ENCODE measurements at regions not wholly inside any gene's neighbourhood (a gene's known extent, or its start where the extent isn't known, plus 50 kb on each side); places are given as distances from the start of the nearest gene placed in this dataset.
A peak's percentile ranks its signal among the peaks of the same experiment; 100 is the strongest.
"Not testable (repeated sequence)": the region's sequence is repeated elsewhere in the genome, so short reads cannot be mapped to it uniquely, and the experiment has no call there.

DNA sequence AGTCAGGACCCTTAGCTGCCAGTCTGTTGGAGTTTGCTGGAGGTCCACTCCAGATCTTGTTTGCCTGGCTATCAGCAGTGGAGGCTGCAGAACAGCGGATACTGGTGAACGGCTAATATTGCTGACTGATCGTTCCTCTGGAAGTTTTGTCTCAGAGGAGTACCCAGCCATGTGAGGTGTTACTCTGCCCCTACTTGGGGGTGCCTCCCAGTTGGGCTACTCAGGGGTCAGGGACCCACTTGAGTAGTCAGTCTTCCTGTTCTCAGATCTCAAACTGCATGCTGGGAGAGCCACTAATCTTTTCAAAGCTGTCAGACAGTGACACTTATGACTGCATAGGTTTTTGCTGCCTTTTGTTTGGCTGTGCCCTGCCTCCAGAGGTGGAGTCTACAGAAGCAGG, 160.5 kb downstream of the OR4A47 start:
- H3K4me3 ChIP-seq; H3K27me3 ChIP-seq (ENCODE audit: insufficient read depth in 3 of 3, low read length in 2 of 3); H3K27ac ChIP-seq; DNase-seq; intact Hi-C loops (cut with DNase I); H3K4me1 ChIP-seq; ATAC-seq; H3K36me3 ChIP-seq (ENCODE audit: insufficient read depth in 1 of 2, low read depth in 1 of 2); H3K9me3 ChIP-seq: not testable (repeated sequence)
- 85 to 94% (median 85%) methylated on average over 3 of the region's 3 CpGs for WGBS, 3 donors

DNA sequence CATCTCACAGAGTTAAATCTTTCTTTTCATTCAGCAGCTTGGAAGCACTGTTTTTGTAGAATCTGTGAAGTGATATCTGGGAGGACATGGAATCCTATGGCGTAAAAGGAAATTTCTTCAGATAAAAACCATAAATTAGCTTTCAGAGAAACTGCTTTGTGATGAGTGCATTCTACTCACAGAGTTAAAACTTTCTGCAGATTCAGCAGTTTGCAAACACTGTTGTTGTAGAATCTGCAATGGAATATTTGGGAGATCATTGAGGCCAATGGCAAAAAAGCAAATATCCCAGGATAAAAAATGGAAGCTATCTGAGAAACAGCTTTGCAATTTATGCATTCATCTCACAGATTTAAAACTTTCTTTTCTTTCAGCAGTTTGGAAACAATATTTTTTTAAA, 180.6 kb downstream of the OR4A47 start:
- Histone ChIP-seq H3K27me3 (ENCODE audit: insufficient read depth in 3 of 3, low read length in 2 of 3) (no peaks in the 10 kb centered on the region), H3K9me3 (peaks cover 25% of the 10 kb centered on the region), H3K27ac (no peak overlapping the region), H3K4me3 (no peak overlapping the region), H3K36me3 (ENCODE audit: insufficient read depth in 1 of 2, low read depth in 1 of 2) (no peaks in the 10 kb centered on the region), H3K4me1 (no peaks in the 10 kb centered on the region)
- DNase-seq (no peak), ATAC-seq (no peak)
- intact Hi-C loops (cut with DNase I): no loop called here
- 70 to 84% (median 75%) methylated on average over 1 of the region's 1 CpG for WGBS, 3 donors
- TF ChIP-seq, protein P1, sequence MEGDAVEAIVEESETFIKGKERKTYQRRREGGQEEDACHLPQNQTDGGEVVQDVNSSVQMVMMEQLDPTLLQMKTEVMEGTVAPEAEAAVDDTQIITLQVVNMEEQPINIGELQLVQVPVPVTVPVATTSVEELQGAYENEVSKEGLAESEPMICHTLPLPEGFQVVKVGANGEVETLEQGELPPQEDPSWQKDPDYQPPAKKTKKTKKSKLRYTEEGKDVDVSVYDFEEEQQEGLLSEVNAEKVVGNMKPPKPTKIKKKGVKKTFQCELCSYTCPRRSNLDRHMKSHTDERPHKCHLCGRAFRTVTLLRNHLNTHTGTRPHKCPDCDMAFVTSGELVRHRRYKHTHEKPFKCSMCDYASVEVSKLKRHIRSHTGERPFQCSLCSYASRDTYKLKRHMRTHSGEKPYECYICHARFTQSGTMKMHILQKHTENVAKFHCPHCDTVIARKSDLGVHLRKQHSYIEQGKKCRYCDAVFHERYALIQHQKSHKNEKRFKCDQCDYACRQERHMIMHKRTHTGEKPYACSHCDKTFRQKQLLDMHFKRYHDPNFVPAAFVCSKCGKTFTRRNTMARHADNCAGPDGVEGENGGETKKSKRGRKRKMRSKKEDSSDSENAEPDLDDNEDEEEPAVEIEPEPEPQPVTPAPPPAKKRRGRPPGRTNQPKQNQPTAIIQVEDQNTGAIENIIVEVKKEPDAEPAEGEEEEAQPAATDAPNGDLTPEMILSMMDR (IDR thresholded peaks at IDR 0.05): no peak

DNA sequence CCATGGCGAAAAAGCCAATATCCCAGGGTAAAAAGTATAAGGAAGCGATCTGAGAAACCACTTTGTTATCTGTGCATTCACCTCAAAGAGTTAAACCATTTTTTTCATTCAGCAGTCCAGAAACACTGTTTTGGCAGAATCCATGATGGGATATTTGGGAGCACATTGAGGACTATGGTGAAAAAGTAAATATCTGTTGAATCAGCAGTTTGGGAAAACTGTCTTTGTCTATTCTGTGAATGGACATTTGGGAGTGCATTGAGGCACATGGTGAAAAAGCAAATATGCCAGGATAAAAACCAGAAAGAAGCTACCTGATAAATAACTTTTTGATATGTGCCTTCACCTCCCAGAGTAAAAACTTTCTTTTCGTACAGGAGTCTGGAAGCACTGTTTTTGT, 187.4 kb downstream of the OR4A47 start:
- intact Hi-C loops (cut with DNase I): no loop called here
- Histone ChIP-seq H3K27ac (no peak overlapping the region), H3K4me1 (no peaks in the 10 kb centered on the region), H3K9me3 (peaks cover 10% of the 10 kb centered on the region), H3K4me3 (no peak overlapping the region), H3K36me3 (ENCODE audit: insufficient read depth in 1 of 2, low read depth in 1 of 2) (no peaks in the 10 kb centered on the region), H3K27me3 (ENCODE audit: insufficient read depth in 3 of 3, low read length in 2 of 3) (no peaks in the 10 kb centered on the region)
- TF ChIP-seq, protein P1 (IDR thresholded peaks at IDR 0.05): no peak
- no peak for ATAC-seq
- no peak for DNase-seq
- 69 to 83% (median 78%) methylated on average over 3 of the region's 3 CpGs for WGBS, 3 donors

- Histone ChIP-seq H3K27ac (no peak overlapping the region), H3K27me3 (ENCODE audit: insufficient read depth in 3 of 3, low read length in 2 of 3) (no peaks in the 10 kb centered on the region), H3K36me3 (ENCODE audit: insufficient read depth in 1 of 2, low read depth in 1 of 2) (no peaks in the 10 kb centered on the region), H3K4me1 (no peaks in the 10 kb centered on the region), H3K4me3 (no peak overlapping the region), H3K9me3 (peaks cover 9% of the 10 kb centered on the region)
- no peak for ATAC-seq
- intact Hi-C loops (cut with DNase I): no loop called here
- 45 to 49% (median 47%) methylated on average over 5 of the region's 5 CpGs for WGBS, 3 donors
- TF ChIP-seq, protein P1 (IDR thresholded peaks at IDR 0.05): no peak
- DNase-seq: peak in 1 of 2 donors; percentile 9
Measured at GRCh38 chr11:48683226-48683720, 194.7 kb downstream of the OR4A47 start.

- peak in 1 of 2 donors; percentile 21 for DNase-seq
- H3K36me3 ChIP-seq (ENCODE audit: insufficient read depth in 1 of 2, low read depth in 1 of 2); H3K27ac ChIP-seq; H3K27me3 ChIP-seq (ENCODE audit: insufficient read depth in 3 of 3, low read length in 2 of 3); intact Hi-C loops (cut with DNase I); H3K4me3 ChIP-seq; ATAC-seq; H3K4me1 ChIP-seq: not testable (repeated sequence)
- H3K9me3 ChIP-seq: peaks cover 16% of the 10 kb centered on the region
- 63 to 71% (median 71%) methylated on average over 5 of the region's 5 CpGs for WGBS, 3 donors
Measured at GRCh38 chr11:48729503-48729902, 240.9 kb downstream of the OR4A47 start.

DNA sequence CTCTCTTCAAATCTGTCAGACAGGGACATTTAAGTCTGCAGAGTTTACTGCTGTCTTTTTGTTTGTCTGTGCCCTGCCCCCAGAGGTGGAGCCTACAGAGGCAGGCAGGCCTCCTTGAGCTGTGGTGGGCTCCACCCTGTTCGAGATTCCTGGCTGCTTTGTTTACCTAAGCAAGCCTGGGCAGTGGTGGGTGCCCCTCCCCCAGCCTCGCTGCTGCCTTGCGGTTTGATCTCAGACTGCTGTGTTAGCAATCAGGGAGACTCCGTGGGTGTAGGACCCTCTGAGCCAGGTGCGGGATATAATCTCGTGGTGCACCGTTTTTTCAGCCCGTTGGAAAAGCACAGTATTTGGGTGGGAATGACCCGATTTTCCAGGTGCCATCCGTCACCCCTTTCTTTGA, 233.6 kb downstream of the TRIM51G start:
- H3K27me3 ChIP-seq (ENCODE audit: insufficient read depth in 3 of 3, low read length in 2 of 3); H3K36me3 ChIP-seq (ENCODE audit: insufficient read depth in 1 of 2, low read depth in 1 of 2); H3K4me1 ChIP-seq; ATAC-seq; DNase-seq; intact Hi-C loops (cut with DNase I); H3K4me3 ChIP-seq; H3K27ac ChIP-seq: not testable (repeated sequence)
- 70 to 84% (median 82%) methylated on average over 7 to 10 of the region's 10 CpGs for WGBS, 3 donors
- peaks cover 14% of the 10 kb centered on the region for H3K9me3 ChIP-seq

All from psoas muscle (tissue), 7 donors.